SKM-1 treated with dmso at 0.1 percent for 144 hours (cell line): ENCODE measurements at regions not wholly inside any gene's neighbourhood (a gene's known extent, or its start where the extent isn't known, plus 50 kb on each side); places are given as distances from the start of the nearest gene placed in this dataset.
A peak's percentile ranks its signal among the peaks of the same experiment; 100 is the strongest.

ENCODE experiments used
- DNase-seq: peaks from one replicate; lab custom pipeline; 2025; ENCODE audit not compliant: unreplicated experiment; lab: John Stamatoyannopoulos, UW

DNA sequence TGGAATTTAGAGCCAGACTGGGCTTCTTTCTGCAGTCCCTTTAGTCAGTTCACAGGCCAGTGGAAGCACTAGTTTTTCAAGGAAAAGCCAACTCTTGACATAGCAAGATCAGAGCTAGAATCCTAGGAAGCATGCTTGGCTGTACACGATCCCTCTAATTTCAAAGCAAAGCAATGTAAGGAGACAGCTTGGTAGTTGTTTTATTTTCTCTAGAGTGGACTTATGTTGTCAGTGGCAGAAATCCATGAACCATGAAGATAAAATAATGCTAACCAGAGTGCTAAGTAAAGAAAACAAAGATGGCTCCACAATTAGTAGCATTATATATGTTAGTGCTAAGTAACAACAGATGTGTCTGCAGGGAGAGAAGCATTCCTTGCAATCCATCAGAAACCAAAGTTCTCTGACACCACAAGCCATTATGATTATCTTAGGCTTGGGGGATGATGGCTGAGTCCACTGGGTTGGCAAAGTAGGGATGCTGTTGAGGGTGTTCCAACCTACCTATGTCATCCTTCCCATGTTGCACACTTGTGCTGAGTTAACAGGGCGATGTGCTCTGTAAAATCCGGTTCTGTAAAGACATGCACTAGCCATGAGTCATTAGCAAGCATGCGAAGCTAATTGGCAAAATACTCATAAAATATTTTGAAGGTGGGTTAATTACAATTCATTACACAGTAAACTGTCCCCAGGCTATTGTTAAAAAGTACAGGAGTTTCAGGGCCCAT lies 115.2 kb downstream of the BMP2 start:
- DNase-seq: no peak

GRCh38 chr20:6884114-6884513 lies 116.6 kb downstream of the BMP2 start:
- DNase-seq: peak; percentile 57

DNA sequence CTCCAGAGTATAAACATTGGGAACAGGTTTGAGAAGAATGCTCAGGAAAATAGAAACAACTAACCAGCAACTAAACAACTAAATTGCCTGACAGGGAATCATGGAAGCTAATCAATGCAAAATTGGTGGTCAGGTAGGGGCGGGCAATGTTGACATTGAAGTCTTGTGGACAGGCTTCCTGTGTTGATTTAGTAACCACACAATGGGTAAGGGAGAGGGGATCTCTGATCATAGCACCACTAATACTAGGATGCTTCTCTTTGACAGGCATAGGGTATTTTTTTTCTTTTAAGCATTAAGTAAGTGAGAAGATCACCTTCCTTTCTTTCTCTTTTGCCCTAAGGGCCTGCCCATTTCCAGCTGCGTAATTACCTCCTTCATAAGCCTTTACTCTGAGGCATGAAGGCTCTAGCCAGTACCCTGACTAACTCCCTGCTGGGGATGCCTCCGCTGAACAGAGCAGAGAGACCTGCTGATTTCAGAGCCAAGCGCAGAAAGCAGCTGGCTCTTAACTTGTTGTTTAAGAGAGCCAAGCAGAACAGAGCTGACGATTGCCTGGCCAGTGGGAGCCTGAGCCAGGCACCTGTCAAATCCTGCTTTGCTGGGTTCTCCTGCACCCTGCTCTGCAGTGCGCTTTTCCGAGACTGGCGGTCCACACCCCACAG lies 118.7 kb downstream of the BMP2 start:
- DNase-seq: no peak

DNA sequence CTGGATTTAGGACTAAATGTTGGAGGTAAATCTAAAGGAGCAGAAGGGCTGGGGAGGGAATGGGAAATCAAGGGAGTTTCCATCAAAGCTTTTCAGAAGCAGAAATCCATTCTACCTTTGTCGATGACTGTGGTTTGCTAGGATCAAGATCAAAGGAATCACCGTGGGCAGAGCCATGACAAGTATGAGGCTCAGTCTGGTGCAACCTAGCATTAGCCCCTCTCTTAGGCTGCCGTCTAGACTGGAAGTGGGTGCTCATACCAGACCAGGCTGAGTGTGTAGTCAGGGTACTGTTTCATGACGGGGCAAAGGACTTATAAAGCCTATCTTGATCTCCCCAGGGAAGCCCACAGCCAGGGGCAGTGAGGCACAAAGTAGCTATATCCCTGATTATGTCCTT lies 120.5 kb downstream of the BMP2 start:
- DNase-seq: no peak

GRCh38 chr20:6888736-6889395 lies 121.4 kb downstream of the BMP2 start:
- peak; percentile 42 for DNase-seq

- no peak for DNase-seq
These were observed 125.2 kb downstream of the BMP2 start for GRCh38 chr20:6892724-6893123.

- DNase-seq: no peak
These were observed 131.4 kb downstream of the BMP2 start for GRCh38 chr20:6898928-6899327.

DNA sequence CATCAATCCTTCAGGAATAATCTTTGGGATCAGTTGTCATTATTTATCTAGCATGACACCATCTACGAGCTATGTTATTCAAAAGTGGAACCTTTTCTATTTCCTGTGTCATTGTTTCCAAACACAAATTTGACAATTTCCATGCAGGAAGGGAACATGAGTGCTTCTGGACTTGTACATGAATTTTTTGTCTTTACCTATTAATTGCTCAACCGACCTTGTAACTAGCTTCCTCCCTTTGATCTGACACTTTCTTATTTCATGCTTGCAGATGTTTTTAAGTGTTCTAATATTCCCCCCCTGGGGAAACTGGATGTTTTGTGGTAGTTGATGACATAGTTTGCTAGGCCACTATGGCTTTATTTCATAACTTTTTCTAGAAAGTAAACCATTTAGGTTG lies 139.4 kb downstream of the BMP2 start:
- DNase-seq: no peak

GRCh38 chr20:6908673-6909072 lies 141.2 kb downstream of the BMP2 start:
- DNase-seq: no peak

DNA sequence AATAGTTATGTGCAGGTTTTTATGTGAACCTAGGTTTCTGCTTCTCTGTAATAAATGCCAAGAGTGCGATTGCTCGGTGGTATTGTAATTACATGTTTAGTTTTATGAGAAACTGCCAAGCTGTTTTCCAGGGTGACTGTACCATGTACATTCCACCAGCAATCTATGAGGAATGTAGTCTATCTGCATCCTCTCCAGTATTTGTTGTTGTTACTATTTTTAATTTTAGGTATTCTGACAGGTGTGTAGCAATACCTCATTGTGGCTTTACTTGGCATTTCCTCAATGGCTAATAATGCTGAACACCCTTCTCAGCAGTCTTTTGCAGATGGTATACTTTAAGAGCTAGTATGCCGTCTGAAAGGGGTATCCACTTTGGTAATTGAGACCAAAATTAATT lies 142.1 kb downstream of the BMP2 start:
- no peak for DNase-seq

GRCh38 chr20:6914986-6915385 lies 147.5 kb downstream of the BMP2 start:
- no peak for DNase-seq

GRCh38 chr20:6916938-6917337 lies 149.5 kb downstream of the BMP2 start:
- no peak for DNase-seq

DNA sequence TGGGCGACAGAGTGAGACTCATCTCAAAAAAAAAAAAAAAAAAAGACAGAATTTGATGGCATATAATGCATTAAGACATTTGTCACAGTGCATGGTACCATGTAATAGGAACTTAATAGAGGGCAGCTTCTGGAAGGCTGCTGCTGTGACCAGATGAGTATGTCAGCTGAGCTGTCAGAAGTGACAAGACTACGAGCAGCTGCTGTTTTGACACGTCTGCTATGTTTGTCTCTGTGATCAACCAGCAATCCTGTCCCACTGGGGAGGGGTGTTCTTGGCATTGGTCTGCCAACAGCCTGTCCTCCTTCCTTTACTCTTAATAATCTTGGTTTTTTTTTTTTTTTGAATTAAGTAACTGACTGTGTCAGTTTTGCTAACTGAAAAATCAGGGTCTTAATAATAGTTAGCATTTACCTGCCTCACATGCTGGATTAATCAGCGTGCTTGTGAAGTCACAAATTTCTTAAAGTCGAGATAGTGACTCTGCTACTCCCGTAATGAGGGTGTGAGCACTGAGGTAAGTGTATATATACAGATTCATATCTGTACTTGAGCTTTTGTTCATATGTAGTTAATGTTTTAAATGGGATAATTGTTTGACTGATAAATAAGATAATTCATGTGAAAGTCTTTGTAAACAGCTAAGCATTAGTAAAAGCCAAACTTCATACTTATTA lies 152.4 kb downstream of the BMP2 start:
- DNase-seq: no peak

- DNase-seq: no peak
These were observed 153.6 kb downstream of the BMP2 start for GRCh38 chr20:6920991-6921613.

DNA sequence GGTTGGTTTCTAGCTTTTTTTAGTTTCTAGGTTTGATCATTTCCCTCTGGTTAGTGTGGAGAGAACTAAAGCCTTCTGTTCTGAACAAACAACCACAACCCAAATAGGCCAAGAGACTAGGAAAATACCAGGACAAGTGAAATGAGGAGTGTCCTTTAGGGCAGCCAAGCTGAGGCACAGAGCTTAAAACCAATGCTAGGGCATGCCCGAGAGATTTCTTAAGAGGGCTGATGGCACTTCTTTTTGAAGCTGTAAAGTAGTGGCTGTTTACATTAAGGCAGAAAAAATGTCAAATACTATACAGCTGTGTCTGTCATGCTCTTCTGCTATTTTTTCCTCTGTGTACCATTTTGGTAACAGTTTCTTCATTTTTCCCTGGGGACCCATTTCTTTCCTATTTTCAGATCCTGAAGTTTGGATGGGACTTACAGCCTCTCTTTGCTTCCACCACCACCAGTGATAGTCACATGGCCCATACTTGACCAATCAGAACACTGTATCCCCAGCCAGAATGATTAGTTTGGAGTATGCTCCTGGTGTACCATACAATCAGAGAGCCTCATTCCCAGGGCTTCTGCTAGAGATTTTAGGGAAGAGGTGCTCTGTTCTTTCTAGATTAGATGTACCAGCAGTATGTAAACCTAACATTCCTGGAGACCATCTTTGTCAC lies 154.4 kb downstream of the BMP2 start:
- no peak for DNase-seq

- no peak for DNase-seq
These were observed 157.2 kb downstream of the BMP2 start for GRCh38 chr20:6924681-6925080.

GRCh38 chr20:6925744-6926278 lies 158.3 kb downstream of the BMP2 start:
- DNase-seq: no peak

GRCh38 chr20:6940048-6940447 lies 172.6 kb downstream of the BMP2 start:
- DNase-seq: peak; percentile 1

DNA sequence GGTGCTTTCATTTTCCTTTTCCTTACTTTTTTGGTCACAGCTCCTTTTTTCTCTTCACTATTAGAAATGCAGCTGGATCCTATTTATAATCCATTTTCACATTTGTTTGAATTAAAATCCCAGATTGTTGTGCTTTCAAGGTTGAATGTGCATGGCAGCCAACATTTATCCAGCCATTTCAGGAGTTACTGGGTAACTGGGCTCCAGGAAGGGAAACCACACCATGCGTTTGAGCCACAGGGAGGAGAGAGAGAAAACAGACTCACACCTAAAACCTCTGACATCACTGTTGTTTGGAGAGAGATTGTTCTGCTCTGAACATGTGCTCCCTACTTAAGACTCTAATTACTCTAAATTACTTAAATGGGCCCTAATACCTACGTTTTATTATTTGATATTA lies 173.4 kb downstream of the BMP2 start:
- no peak for DNase-seq

DNA sequence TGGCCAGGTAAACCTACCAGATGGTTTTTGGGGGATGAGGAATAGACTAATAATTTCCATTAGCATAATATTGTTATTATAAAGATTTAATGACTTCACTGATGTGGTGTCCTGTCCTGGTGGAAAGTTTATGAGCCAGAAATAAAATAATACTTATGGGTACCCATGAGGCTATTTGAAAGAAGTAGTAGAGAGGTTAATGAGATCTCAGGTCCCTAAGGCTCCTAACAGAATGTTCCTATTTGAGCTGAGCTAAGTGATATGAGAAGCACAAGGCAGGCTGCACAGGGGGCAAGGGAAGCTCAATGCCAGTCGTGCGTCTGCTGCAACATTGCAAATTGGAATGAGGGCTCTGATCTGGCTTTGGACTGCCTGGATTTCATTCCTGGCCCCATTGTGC lies 174.1 kb downstream of the BMP2 start:
- no peak for DNase-seq
